ENCODE measurements at regions not wholly inside any gene's neighbourhood (a gene's known extent, or its start where the extent isn't known, plus 50 kb on each side); places are given as distances from the start of the nearest gene placed in this dataset.

DNA sequence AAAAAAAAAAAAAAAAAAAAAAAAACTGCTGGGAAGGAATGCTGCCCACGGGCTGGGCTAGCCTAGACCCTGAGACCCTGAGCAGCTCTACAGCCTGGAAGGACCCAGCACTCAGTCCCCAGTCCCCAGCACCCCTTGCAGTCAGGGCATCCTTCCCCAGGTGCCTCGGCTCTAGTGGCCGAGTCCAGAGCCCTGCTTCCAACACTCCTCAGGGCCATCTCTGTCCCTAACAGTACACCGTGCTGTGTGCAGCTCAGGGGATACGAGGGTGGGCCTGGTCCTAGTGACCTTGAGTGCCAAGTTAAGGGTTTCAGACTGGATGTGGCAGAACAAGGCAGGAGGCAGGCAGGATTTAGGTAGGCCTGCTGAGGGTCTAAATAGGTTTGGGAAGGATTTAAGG lies 50.2 kb upstream of the LRP8 start:
- H3K36me3 ChIP-seq (ENCODE audit: control insufficient read depth in 4 of 4, insufficient read depth in 4 of 4, low read length in 4 of 4): no peaks in the 10 kb centered on the region
- H3K4me3 ChIP-seq: no peak overlapping the region
- DNase-seq (no peak), ATAC-seq (ENCODE audit: insufficient read depth, low FRiP score) (no peak)
- H3K9ac ChIP-seq (ENCODE audit: insufficient read depth in 1 of 2, low read length in 2 of 2): no peak overlapping the region
- 81 to 90% methylated on average over 5 of the region's 5 CpGs for WGBS, 2 donors
- peaks cover 0 to 2% (median 0%) of the 10 kb centered on the region in 4 donors for H3K9me3 ChIP-seq (ENCODE audit: control insufficient read depth in 4 of 4, insufficient read depth in 3 of 4, low read length in 3 of 4)
- peaks cover 0 to 15% (median 0%) of the 10 kb centered on the region in 5 donors for H3K4me1 ChIP-seq (ENCODE audit: control insufficient read depth in 5 of 5, insufficient read depth in 5 of 5, low read length in 5 of 5)
- peaks cover 0 to 4% (median 0%) of the 10 kb centered on the region in 3 donors for H3K27me3 ChIP-seq (ENCODE audit: control insufficient read depth in 3 of 3, insufficient read depth in 3 of 3, low read length in 2 of 3)
- H3K27ac ChIP-seq (ENCODE audit: low read depth in 1 of 2, low read length in 1 of 2): no peak overlapping the region
- no peak for TF ChIP-seq CTCF (IDR thresholded peaks at IDR 0.05; ENCODE audit: control extremely low read depth, extremely low read depth)

DNA sequence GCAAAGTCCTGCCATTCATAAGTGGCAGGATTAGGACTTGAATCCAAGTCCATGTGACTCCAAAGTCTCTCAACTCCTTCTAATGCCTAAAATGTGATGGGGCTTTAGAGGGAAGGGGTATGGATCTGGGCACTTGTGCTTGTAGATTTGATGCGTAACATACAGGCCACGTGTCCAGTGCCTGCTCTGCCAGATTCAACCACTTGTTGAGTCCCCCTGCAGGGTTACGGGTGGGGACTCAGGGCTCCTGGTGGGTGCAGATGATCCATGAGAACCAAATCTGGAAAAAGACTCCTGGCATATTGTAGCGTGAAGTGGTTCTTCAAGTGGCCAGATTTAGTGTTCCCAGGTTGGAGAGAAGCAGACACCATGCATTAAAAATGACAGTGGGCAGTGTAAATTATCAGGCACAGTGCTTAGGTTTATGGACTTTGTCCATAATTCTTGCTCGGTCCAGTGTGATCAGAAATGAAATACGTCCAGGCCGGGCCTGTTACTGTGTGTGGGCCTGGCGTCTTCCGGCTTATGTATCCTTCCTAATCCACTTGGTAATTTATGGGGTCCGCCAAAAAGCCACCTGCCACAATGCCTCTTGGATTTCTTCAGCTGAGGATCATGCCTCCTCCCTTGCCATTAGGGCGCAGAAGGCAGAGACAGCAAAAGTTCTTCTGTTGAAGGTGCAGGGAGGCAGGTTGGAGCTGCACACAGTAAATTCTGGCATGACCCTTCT lies 51.2 kb upstream of the LRP8 start:
- 96 to 98% methylated on average over 11 of the region's 11 CpGs for WGBS, 2 donors
- Histone ChIP-seq H3K4me3 (no peak overlapping the region), H3K36me3 (ENCODE audit: control insufficient read depth in 4 of 4, insufficient read depth in 4 of 4, low read length in 4 of 4) (no peaks in the 10 kb centered on the region), H3K27ac (ENCODE audit: low read depth in 1 of 2, low read length in 1 of 2) (no peak overlapping the region), H3K9ac (ENCODE audit: insufficient read depth in 1 of 2, low read length in 2 of 2) (no peak overlapping the region), H3K4me1 (ENCODE audit: control insufficient read depth in 5 of 5, insufficient read depth in 5 of 5, low read length in 5 of 5) (peaks cover 0 to 15% (median 1%) of the 10 kb centered on the region in 5 donors), H3K27me3 (ENCODE audit: control insufficient read depth in 3 of 3, insufficient read depth in 3 of 3, low read length in 2 of 3) (peaks cover 0 to 4% (median 0%) of the 10 kb centered on the region in 3 donors), H3K9me3 (ENCODE audit: control insufficient read depth in 4 of 4, insufficient read depth in 3 of 4, low read length in 3 of 4) (peaks cover 0 to 2% (median 0%) of the 10 kb centered on the region in 4 donors)
- DNase-seq (no peak), ATAC-seq (ENCODE audit: insufficient read depth, low FRiP score) (no peak)
- TF ChIP-seq CTCF (IDR thresholded peaks at IDR 0.05; ENCODE audit: control extremely low read depth, extremely low read depth): no peak

GRCh38 chr1:53379662-53380002 lies 51.8 kb upstream of the LRP8 start:
- no peak for DNase-seq
- WGBS, 2 donors: 93 to 96% methylated on average over 4 of the region's 4 CpGs

More at GRCh38 chr1:53379662-53380002, 51.8 kb upstream of the LRP8 start:
- H3K4me3 ChIP-seq: no peak overlapping the region
- H3K27ac ChIP-seq (ENCODE audit: low read depth in 1 of 2, low read length in 1 of 2): no peak overlapping the region
- no peak overlapping the region for H3K9ac ChIP-seq (ENCODE audit: insufficient read depth in 1 of 2, low read length in 2 of 2)
- TF ChIP-seq CTCF (IDR thresholded peaks at IDR 0.05; ENCODE audit: control extremely low read depth, extremely low read depth): no peak
- H3K36me3 ChIP-seq (ENCODE audit: control insufficient read depth in 4 of 4, insufficient read depth in 4 of 4, low read length in 4 of 4): no peaks in the 10 kb centered on the region
- ATAC-seq (ENCODE audit: insufficient read depth, low FRiP score): no peak
- peaks cover 0 to 15% (median 1%) of the 10 kb centered on the region in 5 donors for H3K4me1 ChIP-seq (ENCODE audit: control insufficient read depth in 5 of 5, insufficient read depth in 5 of 5, low read length in 5 of 5)
- H3K9me3 ChIP-seq (ENCODE audit: control insufficient read depth in 4 of 4, insufficient read depth in 3 of 4, low read length in 3 of 4): peaks cover 0 to 2% (median 0%) of the 10 kb centered on the region in 4 donors
- H3K27me3 ChIP-seq (ENCODE audit: control insufficient read depth in 3 of 3, insufficient read depth in 3 of 3, low read length in 2 of 3): peaks cover 0 to 4% (median 0%) of the 10 kb centered on the region in 3 donors

Measured in lung (tissue), 11 donors.